ENCODE measurements at regions not wholly inside any gene's neighbourhood (a gene's known extent, or its start where the extent isn't known, plus 50 kb on each side); places are given as distances from the start of the nearest gene placed in this dataset.

DNA sequence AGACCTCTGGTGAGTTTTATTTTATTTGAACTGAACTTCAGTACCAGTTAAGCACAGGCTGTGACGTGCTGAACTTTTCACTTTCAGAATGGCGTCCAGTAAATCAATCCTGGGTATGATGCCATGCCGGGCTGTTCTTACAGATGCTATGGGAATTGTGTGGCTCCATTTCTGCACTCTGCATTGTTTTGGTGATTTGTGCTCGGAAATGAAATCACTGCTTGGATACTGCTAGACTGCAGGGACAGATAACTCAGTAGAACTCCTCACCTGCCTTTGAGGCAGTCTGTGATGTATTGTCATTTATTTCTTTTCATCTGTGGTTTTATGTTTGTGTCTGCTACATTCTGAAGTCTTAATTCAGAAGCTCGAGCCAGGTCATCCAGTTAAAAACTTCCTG, 172.7 kb downstream of the PTPN11 start:
- H3K9me3 ChIP-seq (ENCODE audit: control insufficient read depth, insufficient read depth, low read length): peaks cover 2% of the 10 kb centered on the region; the same call in 1 of the 2 replicates
- no peak for TF ChIP-seq EZH2phosphoT487 (IDR thresholded peaks at IDR 0.05; ENCODE audit: borderline replicate concordance, low read length)
- TF ChIP-seq, protein P1, sequence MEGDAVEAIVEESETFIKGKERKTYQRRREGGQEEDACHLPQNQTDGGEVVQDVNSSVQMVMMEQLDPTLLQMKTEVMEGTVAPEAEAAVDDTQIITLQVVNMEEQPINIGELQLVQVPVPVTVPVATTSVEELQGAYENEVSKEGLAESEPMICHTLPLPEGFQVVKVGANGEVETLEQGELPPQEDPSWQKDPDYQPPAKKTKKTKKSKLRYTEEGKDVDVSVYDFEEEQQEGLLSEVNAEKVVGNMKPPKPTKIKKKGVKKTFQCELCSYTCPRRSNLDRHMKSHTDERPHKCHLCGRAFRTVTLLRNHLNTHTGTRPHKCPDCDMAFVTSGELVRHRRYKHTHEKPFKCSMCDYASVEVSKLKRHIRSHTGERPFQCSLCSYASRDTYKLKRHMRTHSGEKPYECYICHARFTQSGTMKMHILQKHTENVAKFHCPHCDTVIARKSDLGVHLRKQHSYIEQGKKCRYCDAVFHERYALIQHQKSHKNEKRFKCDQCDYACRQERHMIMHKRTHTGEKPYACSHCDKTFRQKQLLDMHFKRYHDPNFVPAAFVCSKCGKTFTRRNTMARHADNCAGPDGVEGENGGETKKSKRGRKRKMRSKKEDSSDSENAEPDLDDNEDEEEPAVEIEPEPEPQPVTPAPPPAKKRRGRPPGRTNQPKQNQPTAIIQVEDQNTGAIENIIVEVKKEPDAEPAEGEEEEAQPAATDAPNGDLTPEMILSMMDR (IDR thresholded peaks at IDR 0.05; ENCODE audit: low read depth, low read length, poor library complexity, severe bottlenecking): no peak
- no peak overlapping the region for H3K4me3 ChIP-seq (ENCODE audit: low read length)
- no peak overlapping the region for H3K4me2 ChIP-seq (ENCODE audit: low read length)
- no peaks in the 10 kb centered on the region for H3K27me3 ChIP-seq (ENCODE audit: control insufficient read depth, low read length)
- H3K4me1 ChIP-seq (ENCODE audit: control insufficient read depth, low read length): no peaks in the 10 kb centered on the region
- no peak overlapping the region for H3K27ac ChIP-seq (ENCODE audit: low read depth, low read length)
- no peaks in the 10 kb centered on the region for H4K20me1 ChIP-seq (ENCODE audit: control insufficient read depth, insufficient read depth, low read depth, low read length)
- no peaks in the 10 kb centered on the region for H3K36me3 ChIP-seq (ENCODE audit: control insufficient read depth, low read length)
- H3K79me2 ChIP-seq (ENCODE audit: control insufficient read depth, low read length): no peaks in the 10 kb centered on the region
- H3F3A ChIP-seq (ENCODE audit: control insufficient read depth, insufficient read depth): no peaks in the 10 kb centered on the region
- H3K9me2 ChIP-seq (replicated peaks; ENCODE audit: control insufficient read depth, low read length): no peaks in the 10 kb centered on the region

DNA sequence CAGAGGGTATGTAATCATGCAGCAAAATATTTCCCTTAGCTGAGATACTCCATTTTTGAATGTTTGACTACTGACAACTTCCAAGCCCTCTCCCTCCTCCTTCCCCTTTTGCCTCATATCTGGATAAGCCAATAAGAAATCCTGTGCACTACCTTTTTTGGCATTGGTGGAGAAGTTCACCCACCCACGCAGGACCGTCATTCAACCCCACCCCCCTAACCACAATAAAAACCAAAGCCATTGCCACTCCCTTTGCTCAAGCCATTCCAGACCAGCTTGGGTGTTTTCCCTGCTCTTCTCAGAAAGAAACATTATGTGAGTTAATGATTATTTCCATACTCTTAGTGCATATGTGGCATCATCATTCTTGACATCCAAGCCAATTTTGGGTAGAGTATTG, 176.7 kb downstream of the PTPN11 start:
- Histone ChIP-seq H3K9me3 (ENCODE audit: control insufficient read depth, insufficient read depth, low read length) (peaks cover 2% of the 10 kb centered on the region; the same call in 1 of the 2 replicates), H3K9me2 (replicated peaks; ENCODE audit: control insufficient read depth, low read length) (no peaks in the 10 kb centered on the region), H3K4me1 (ENCODE audit: control insufficient read depth, low read length) (no peaks in the 10 kb centered on the region), H3K27ac (ENCODE audit: low read depth, low read length) (no peak overlapping the region), H3K4me2 (ENCODE audit: low read length) (no peak overlapping the region), H3K4me3 (ENCODE audit: low read length) (no peak overlapping the region), H3K36me3 (ENCODE audit: control insufficient read depth, low read length) (no peaks in the 10 kb centered on the region), H4K20me1 (ENCODE audit: control insufficient read depth, insufficient read depth, low read depth, low read length) (no peaks in the 10 kb centered on the region), H3K27me3 (ENCODE audit: control insufficient read depth, low read length) (no peaks in the 10 kb centered on the region), H3K79me2 (ENCODE audit: control insufficient read depth, low read length) (no peaks in the 10 kb centered on the region), H3F3A (ENCODE audit: control insufficient read depth, insufficient read depth) (no peaks in the 10 kb centered on the region)
- TF ChIP-seq, protein P1 (IDR thresholded peaks at IDR 0.05; ENCODE audit: low read depth, low read length, poor library complexity, severe bottlenecking): no peak
- no peak for TF ChIP-seq EZH2phosphoT487 (IDR thresholded peaks at IDR 0.05; ENCODE audit: borderline replicate concordance, low read length)

DNA sequence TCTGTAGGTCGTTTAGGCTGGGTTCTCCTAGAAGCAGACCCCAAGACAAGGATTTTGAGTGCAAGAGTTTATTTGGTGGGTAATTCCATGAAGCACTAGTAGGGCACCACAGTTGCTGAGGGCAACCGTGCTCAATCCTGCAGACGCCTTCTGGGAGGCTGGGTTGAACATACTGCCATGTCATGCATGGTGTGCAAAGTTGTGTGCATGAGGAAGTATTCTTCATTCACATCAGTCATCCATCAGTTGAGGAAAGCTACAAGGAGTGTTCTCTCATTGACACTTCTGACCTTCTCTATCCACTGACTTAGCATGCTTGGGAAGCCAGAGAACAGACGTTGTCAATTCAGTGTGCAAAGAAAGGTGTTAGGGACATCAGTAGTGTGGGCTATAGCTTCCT, 179.2 kb downstream of the PTPN11 start:
- TF ChIP-seq EZH2phosphoT487 (IDR thresholded peaks at IDR 0.05; ENCODE audit: borderline replicate concordance, low read length): no peak
- TF ChIP-seq, protein P1 (IDR thresholded peaks at IDR 0.05; ENCODE audit: low read depth, low read length, poor library complexity, severe bottlenecking): no peak
- no peaks in the 10 kb centered on the region for H3K36me3 ChIP-seq (ENCODE audit: control insufficient read depth, low read length)
- H3K9me2 ChIP-seq (replicated peaks; ENCODE audit: control insufficient read depth, low read length): no peaks in the 10 kb centered on the region
- H3K27me3 ChIP-seq (ENCODE audit: control insufficient read depth, low read length): no peaks in the 10 kb centered on the region
- H3K79me2 ChIP-seq (ENCODE audit: control insufficient read depth, low read length): no peaks in the 10 kb centered on the region
- no peak overlapping the region for H3K4me2 ChIP-seq (ENCODE audit: low read length)
- H3K9me3 ChIP-seq (ENCODE audit: control insufficient read depth, insufficient read depth, low read length): peaks cover 2% of the 10 kb centered on the region; the same call in 1 of the 2 replicates
- H3K4me1 ChIP-seq (ENCODE audit: control insufficient read depth, low read length): no peaks in the 10 kb centered on the region
- H3K27ac ChIP-seq (ENCODE audit: low read depth, low read length): no peak overlapping the region
- no peak overlapping the region for H3K4me3 ChIP-seq (ENCODE audit: low read length)
- no peaks in the 10 kb centered on the region for H3F3A ChIP-seq (ENCODE audit: control insufficient read depth, insufficient read depth)
- no peaks in the 10 kb centered on the region for H4K20me1 ChIP-seq (ENCODE audit: control insufficient read depth, insufficient read depth, low read depth, low read length)

All from DOHH2 (cell line).